ENCODE measurements at regions not wholly inside any gene's neighbourhood (a gene's known extent, or its start where the extent isn't known, plus 50 kb on each side); places are given as distances from the start of the nearest gene placed in this dataset.
A peak's percentile ranks its signal among the peaks of the same experiment; 100 is the strongest.

- in situ Hi-C loops (cut with HindIII; ENCODE audit: low sequenced_read_pairs) = no loop called here
- TF ChIP-seq CTCF (IDR thresholded peaks at IDR 0.05; ENCODE audit: low read depth, low read length) = no peak
- DNase-seq (ENCODE audit: low read depth, low spot score) = no peak
- no peak overlapping the region for H3K4me3 ChIP-seq (ENCODE audit: low read depth, low read length)
These were observed 432.3 kb upstream of the SOX5 start for GRCh38 chr12:24381790-24382189.

GRCh38 chr12:24379861-24380521, 430.5 kb upstream of the SOX5 start:
- DNase-seq (ENCODE audit: low read depth, low spot score) = no peak
- H3K4me3 ChIP-seq (ENCODE audit: low read depth, low read length) = no peak overlapping the region
- in situ Hi-C loops (cut with HindIII; ENCODE audit: low sequenced_read_pairs) = no loop called here
- TF ChIP-seq CTCF (IDR thresholded peaks at IDR 0.05; ENCODE audit: low read depth, low read length) = no peak

DNA sequence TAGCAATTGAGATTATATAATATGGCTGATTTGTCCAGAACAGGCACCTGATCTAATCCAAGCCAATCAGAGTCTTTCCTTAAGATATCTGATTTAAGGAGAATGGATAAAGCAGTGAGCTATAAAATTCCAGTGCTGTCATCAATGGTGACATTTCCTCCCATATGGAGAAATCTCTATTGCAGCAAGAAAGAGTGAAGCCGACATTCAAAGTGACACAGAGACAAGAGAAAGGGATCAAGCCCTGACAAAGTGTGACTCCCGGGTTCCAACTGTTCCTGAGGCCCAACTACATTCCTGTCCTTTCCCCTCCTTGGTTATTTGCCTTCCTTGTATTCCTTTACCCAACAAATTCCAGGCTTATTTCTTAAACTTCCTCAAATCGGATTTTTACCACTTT, 430.0 kb upstream of the SOX5 start:
- no peak for TF ChIP-seq CTCF (IDR thresholded peaks at IDR 0.05; ENCODE audit: low read depth, low read length)
- H3K4me3 ChIP-seq (ENCODE audit: low read depth, low read length) = no peak overlapping the region
- in situ Hi-C loops (cut with HindIII; ENCODE audit: low sequenced_read_pairs) = no loop called here
- DNase-seq (ENCODE audit: low read depth, low spot score) = no peak

- in situ Hi-C loops (cut with HindIII; ENCODE audit: low sequenced_read_pairs) = no loop called here
- H3K4me3 ChIP-seq (ENCODE audit: low read depth, low read length) = no peak overlapping the region
- TF ChIP-seq CTCF (IDR thresholded peaks at IDR 0.05; ENCODE audit: low read depth, low read length) = no peak
- DNase-seq (ENCODE audit: low read depth, low spot score) = peak; percentile 87
These were observed 429.3 kb upstream of the SOX5 start for GRCh38 chr12:24378548-24379407.

GRCh38 chr12:24374452-24374851, 425.0 kb upstream of the SOX5 start:
- no peak for DNase-seq (ENCODE audit: low read depth, low spot score)
- in situ Hi-C loops (cut with HindIII; ENCODE audit: low sequenced_read_pairs) = no loop called here
- no peak overlapping the region for H3K4me3 ChIP-seq (ENCODE audit: low read depth, low read length)
- no peak for TF ChIP-seq CTCF (IDR thresholded peaks at IDR 0.05; ENCODE audit: low read depth, low read length)

GRCh38 chr12:24373004-24373403, 423.5 kb upstream of the SOX5 start:
- TF ChIP-seq CTCF (IDR thresholded peaks at IDR 0.05; ENCODE audit: low read depth, low read length) = no peak
- in situ Hi-C loops (cut with HindIII; ENCODE audit: low sequenced_read_pairs) = no loop called here
- no peak overlapping the region for H3K4me3 ChIP-seq (ENCODE audit: low read depth, low read length)
- no peak for DNase-seq (ENCODE audit: low read depth, low spot score)

Measured in astrocyte of the spinal cord (primary cell).